GM19467 (cell line): ENCODE measurements at regions not wholly inside any gene's neighbourhood (a gene's known extent, or its start where the extent isn't known, plus 50 kb on each side); places are given as distances from the start of the nearest gene placed in this dataset.
"Not testable (repeated sequence)": the region's sequence is repeated elsewhere in the genome, so short reads cannot be mapped to it uniquely, and the experiment has no call there.

ENCODE experiments used
- ATAC-seq: cut with Tn5 transposase; IDR thresholded peaks from one replicate; pipeline ENCODE4 v1.9.1; 2021; ENCODE audit warnings: mild to moderate bottlenecking, moderate library complexity; ENCODE audit not compliant: unreplicated experiment

DNA sequence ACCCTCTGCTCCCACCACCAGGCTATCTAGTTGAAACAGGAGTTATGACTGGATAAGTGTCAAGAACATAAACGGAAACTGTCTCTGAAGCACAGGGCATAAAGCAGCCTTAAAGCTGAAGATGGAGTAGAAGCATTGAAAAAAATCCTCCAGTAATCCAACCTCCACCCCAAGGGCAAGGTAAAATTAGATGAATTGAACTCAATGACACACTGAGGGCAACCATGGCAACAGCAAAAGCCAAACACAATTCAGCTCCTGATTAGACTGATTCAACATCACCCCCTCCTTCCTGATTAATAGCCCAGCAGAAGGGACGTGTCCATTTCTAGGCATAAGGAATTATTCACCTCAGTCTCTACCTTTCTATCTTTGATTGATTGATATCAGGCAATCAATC lies 183.2 kb upstream of the MAP3K1 start:
- no peak for ATAC-seq

DNA sequence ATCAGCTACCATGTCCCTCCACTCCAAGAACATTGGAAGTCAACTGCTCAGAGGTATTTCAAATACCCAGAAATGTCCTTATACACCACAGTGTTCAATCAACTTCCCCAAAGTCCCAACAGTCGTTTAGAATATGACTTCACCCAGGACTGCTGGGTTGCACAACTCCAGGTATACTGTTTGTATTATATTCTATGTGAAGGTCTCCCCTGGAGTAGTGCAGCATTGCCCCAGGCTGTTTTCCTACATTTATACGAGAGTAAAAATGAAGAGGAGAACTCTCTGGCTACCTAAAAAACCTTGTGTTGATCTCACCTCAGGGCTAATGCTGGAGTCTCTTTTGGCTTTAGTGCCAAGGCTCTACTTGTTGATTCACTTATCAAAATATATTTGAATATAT lies 183.6 kb upstream of the MAP3K1 start:
- ATAC-seq = no peak

DNA sequence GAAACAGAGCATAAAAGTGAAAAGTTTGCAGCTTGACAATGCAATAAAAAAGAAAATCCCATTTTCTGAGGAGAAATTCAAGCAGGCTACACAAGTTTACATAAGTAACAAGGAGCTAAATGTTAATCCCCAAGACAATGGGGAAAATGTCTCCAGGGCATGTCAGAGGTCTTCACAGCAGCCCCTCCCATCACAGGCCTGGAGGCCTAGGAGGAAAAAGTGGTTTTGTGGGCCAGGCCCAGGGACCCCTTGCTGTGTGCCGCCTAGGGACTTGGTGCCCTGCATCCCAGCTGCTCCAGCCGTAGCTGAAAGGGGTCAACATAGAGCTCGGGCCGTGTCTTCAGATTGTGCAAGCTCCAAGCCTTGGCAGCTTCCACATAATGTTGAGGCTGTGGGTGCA lies 186.7 kb upstream of the MAP3K1 start:
- not testable (repeated sequence) for ATAC-seq

DNA sequence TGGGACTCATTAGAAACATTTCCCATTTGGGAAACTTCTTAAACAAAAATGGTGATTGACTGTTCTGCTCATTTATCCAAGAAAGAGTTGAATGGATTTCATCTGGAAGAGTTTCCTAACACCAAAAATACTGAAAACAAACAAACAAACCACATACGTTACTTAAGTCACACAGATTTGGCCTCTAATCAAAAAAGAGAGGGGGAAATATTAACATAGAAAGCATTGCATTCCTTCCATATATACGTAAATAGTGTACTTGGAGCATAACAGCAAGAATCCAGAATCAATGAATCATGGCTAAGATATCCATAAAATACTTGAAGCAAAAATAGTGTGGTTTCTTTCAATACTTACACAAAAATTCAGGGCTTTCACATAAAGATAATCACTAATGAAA lies 189.8 kb upstream of the MAP3K1 start:
- no peak for ATAC-seq

DNA sequence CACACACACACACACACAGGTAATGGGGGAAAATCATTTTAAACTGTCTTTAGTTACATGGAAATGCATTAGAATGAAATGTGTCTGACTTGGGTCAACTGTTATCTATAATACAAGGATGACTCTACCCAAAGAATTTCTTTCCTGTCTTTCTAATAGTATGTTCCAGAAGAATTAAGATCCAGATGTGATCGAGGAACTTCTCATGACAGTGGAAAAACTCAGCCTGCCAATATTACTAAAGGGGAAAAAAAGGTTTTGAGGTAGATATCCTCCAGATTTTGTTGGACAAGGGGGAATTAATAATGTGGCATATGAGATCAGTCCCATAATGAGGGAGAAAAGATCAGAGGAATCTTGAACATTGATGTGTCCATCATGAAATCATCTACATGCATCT lies 190.6 kb upstream of the MAP3K1 start:
- ATAC-seq = no peak

DNA sequence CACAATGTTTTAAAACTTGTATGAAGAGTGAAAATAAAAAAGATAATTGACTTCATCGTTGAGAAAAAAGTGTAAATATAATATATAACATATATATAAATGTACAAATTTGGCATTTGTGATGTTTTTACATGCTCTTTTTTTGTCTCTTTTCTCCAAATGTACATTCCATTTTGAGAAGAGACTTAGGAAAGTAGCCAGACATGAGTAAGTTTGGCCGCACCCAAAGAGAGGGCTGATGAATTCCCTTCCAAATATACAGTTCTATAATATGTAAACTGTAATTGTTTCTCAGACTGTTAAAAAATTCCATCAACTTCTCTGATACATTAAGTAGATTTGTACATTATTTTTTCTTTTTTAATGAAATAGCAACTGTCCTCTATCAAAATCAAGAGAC lies 193.2 kb upstream of the MAP3K1 start:
- no peak for ATAC-seq

DNA sequence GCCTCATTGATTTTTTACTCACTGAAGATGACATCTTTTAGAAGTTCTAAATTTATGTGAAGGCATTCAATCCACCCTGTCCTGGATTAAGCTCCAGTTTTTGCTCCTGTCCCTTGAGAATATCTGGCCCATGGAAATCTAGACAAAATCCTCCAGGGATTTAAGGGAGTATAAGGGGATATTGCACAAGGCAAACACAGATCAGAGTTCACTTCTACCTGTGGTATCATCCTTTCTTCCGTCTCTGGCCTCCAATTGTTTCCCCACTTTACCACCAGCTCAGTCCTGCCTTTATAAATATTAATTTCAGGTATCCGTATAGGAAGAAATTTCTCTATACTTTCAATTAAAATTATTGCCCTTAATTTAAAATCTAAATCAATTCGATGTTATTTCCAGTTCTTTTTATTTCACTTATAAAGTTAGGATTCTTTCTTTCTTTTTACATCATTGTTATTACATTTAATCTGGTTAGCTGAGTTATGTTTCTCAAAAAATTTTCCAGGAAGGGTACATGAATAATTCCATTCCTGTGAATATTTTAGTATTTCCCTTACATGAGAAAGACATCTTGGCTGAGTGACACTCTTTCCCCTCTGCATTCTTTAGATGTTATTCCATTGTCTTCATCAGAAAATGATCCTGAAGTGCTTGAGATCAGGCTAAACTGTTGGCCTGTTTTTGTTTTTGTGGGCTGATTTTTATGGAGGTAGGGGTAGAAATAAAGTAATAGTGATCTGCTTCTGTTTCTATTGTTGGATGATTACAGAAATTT lies 194.3 kb upstream of the MAP3K1 start:
- no peak for ATAC-seq

DNA sequence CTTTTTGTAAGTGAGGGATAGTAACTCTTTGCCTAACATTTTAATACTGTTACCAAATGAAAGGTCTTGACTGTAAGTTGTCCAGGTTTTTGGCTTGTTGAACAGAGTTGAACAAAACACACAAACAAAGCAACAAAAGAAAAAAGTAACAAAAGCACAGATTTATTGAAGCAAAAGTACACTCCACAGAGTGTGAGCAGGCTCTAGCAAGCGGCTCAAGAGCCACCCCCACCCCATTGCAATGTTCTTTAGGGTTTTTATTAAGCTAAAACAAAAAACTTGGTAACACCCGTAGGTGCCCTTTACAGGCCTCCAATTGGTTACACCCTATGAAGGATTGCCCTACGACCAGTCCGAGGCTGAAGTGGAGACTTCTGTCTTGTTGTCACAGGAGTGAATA lies 197.4 kb upstream of the MAP3K1 start:
- no peak for ATAC-seq

DNA sequence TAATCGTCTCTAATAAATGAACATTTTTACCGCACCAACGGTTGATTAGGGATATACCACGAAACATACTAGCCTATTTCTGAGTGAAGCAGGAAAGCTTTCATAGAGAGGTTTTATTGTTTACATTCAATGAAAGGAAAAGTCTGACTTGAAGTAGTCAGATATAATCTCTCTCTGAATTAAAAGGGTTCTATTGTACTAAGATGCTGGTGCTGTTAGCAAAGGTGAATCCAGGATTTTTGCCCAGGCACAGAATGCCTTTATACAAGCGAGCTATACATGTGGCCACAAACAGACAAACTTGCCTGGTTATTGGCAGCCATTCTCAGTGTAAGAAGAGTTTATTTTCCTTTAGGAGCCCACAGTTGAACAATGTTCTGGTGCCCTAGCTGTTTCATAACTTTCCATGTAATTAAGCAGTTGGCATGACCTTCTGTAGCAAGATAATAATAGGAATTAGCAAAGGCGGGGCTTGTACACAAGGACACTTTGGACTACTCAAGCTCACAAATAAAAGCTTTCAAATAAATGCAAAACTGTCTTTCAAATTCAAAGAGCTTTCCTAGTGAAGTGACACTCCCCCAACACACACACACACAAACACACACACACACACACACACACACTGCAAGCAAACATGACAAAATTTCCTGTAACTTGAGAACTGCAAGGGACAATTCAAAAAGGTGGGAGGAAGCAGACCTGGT lies 198.7 kb upstream of the MAP3K1 start:
- ATAC-seq = no peak

DNA sequence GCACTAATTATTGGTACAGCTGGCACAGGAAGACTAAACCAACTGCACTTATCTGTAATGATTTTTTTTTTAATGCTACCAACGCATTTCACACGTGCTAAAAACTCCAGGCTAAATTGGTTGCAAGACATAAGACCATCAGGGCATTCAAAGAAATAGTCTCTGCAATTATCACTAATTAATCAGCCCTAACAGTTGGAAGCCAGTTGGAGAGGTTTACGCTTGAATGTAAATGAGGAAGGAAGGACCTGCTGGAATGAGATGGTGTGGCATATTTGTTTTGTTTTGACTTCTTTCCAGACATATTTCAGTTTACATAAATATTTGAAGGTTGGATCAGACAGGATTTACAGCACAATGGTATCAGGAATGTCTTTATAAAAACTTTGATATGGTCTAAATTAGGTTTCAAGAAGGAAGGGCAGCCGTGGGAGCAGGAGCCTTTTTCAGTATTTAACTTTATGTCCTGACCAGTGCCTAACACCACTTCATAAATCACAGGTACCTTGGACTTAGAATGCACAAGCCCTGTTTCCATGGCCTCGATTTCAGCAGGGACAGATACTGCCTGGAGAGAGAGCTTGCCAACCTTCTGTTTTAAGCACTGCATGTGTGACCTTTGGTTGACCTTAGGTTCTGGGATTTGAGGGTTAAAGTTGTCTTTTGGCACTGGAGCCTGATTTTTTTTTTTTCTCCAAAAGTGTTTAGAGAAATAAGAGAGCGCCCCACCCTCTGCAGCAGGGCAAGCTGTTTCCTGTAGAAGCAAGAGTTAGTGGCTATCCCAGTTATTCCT lies 199.8 kb upstream of the MAP3K1 start:
- ATAC-seq = no peak

DNA sequence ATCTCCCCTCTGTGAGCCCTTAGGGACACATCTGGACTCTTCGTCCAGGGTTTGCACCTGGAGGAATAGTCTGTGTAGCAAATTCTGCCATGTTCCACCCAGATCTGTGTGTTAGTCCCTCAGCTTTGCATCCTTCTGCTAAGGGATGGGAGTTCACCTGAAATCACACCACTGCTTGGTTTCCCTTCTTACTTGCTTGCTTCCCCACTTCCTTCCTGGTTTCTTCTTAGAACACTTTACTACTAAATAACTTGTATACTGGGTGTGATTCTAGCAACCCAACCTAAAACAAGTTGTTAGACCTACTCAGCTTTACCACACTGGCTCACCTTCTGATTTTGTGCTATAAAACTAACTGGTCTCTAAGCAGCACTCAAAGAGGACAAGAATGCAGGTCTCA lies 202.6 kb upstream of the MAP3K1 start:
- ATAC-seq = no peak

DNA sequence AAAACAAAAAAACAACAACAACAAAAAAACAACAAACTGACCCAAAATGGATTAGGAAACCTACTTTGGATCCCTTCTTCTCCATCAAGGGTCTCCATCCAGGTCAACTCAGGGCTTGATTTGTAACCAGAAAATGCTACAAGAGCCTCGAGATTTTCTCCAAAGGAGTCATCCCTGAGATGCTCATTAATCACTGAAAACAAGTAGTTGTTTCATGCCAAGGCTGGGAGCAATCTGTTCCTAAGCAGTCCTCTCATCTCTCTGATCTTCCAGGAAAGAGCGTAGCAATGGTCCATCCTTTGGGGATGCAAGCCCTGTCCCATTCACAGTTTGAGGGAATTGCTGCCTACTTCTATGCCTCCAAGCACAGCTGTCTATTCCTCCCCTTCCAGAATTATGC lies 203.0 kb upstream of the MAP3K1 start:
- ATAC-seq = no peak

DNA sequence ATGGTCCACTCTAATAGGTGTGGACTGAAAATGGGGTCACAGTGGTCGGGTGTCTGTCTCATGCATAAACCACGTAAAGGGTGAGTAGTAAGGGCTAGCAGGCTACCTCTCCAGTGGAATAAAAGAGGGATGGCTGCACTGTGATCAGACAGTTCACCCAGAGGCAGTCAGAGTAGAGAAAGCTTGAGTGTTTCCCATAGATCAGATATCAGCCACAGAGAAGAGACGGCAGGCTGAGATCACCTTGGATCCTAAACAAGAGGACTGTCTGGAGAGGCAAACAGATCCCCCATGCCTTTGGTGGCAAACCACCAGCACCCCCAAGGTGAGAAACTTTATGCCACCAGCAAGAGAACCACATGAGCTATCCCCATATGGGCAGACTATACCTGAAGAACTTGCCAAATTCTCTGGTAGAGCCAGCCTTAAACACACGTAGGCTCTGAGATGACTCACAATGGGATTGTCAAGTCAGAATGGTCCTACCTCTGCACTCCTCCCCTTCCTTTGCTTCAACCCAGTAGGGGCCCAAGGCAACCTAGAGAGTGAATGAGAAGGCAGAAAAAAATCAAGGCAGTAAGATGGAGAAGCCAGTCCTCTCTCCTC lies 205.2 kb upstream of the MAP3K1 start:
- no peak for ATAC-seq

DNA sequence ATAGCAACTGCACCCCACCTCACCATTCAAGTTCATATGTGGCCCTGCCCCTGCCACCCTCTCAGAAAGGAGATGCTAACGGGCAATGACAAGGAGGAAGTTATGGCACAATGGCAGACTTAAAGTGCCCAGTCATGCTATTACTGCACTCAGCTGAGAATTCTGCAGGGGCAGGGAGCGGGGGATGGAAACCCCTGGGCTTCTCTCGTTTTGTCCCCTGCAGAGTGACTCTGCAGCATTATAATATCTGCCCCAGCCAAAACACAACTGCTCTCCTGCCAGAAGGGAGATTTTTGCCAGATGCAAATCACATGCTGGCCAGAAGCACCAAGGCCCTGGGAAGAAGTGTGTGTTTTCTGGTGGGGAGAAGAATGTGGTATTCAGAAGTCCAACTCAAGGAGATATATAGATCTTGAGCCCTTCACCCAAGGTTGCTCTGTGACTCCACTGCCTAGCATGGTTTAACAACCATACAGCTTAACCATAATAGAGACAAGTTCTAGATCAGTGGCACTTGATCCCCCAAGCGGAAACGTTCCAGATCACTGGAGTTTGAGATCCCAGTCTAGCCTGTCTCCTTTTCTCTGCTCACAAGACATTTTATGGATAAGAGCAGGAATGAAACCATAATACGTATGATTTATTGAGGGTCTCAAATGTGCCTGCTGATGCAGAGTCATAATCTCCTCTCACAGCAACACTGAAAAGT lies 207.0 kb upstream of the MAP3K1 start:
- no peak for ATAC-seq

DNA sequence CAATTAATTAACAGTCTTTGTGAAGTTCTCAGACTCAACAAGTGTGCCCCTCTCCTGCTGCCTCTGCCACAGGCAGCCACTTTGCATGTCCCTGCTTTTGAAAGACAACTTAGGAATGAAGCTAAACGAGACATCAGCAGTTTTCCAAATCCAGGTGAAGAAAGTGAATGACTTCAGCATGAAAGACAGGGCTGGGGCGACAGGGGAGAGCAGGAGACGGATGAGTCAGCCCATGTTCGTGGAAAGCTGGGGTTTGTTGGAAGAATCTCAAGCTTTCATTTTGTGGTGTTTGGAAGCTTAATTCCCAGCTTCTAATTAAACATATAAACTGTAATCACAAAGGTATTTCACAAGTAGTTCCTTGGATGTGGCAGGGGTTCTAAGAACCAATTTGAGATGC lies 207.8 kb upstream of the MAP3K1 start:
- no peak for ATAC-seq

DNA sequence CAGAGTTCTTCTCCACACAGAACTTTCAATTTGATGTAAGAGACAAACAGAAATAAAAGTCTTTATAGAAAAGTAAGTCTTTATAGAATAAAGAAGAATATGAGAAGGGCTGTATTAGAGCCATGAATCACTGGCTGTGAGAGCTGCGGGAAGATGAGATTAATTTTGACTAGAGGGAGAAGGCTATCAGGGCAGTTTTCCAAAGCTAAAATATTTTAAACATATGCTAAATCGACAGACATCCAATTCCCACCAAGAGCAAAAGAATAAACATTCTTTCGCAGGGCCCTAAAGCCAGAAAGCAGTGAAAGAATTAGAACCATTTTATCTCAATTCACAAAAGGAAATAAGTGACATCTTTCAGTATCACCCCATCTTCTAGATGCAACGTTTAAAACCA lies 208.3 kb upstream of the MAP3K1 start:
- no peak for ATAC-seq

DNA sequence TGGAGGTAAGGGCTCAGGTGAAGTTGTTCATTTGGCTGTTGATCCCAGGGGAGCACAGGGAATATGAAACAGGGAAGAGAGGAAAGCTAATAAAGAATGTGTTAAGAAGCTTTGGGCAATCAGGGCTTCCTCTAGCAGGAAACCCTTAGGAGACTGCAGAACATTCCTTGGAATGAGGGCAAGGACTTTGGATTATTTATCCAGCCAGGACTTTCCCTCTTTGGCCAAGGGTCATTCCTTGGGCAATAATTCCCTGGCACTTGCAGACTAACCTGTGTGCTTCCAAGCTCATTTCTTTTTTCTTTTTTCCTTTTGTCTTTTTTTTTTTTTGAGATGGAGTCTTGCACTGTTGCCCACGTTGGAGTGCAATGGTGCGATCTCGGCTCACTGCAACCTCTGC lies 209.2 kb upstream of the MAP3K1 start:
- no peak for ATAC-seq

DNA sequence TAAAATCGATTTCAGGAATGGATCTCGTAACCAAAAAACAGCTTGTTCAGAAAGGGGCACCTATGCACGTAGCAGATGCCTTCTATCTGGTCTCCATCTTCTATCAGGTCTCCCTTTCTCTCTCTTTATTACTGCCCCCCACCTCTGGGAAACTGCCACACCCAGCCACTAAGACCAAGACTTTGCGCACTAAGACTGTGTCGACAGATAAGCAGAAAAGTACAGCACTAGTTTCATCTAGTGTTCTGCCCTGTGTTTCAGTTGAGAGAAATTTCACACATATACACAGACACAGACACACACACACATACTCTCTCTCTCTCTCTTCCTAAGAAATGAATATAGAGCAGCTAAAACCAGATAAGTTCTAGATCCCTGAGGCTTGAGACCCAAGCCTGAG lies 210.1 kb upstream of the MAP3K1 start:
- ATAC-seq = no peak

DNA sequence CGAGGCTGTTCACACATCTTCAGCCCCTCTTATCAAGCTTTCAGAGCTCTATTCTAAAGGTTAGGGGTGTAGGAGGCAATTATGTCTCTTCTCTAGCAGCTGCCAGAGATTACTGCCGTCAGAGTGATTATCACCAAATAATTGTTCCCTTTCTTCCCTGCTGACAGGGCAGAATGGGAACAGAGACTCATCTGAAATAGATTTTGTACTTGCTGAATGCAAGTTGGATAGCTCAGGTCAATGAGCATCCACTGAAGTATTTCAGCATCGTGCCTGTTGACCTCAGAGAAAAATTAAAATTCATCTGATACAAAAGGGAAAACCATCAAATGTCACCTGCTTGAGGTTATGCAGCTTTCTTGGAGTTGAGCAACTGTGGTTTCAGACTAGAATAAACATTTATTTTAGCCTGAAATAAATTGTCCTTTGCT lies 213.7 kb upstream of the MAP3K1 start:
- no peak for ATAC-seq

DNA sequence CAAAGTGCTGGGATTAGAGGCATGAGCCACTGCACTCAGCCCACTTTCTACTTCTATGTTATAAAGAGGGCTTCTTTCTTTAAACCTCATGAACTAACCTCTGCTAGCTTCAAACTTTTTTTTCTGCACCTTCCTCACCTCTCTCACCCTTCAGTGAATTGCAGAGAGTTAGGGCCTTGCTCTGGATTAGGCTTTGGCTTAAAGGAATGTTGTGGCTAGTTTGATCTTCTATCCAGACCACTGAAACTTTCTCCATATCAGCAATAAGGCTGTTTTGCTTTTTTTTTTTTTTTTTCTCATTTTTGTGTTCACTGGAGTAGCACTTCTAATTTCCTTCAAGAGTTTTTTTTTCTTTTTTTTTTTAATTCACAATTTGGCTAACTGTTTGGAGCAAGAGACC lies 216.4 kb upstream of the MAP3K1 start:
- ATAC-seq = no peak

DNA sequence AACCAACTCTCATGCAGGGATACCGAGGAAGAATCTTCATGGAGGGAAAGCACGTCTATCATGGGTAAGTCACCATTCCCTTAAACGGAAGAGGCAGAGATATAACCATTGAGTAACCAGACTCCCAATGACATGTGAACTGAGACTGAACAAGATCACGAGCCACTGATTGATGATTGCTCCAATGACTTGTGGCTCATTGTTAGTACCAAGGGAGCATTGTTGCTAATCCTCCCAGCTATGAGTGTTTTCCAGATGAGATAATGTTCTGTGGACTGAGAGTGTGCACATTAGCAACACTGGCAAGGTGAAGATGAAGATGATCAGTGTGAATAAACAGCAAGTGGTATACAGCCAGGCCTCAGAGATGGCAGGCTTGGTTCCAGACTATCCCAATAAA lies 219.2 kb upstream of the MAP3K1 start:
- ATAC-seq = no peak
